CD4-positive, alpha-beta T cell treated with Interleukin-4 for 1 hour (primary cell): ENCODE measurements at regions not wholly inside any gene's neighbourhood (a gene's known extent, or its start where the extent isn't known, plus 50 kb on each side); places are given as distances from the start of the nearest gene placed in this dataset.

Source experiments
- DNase-seq, 2 donors: peaks; one replicate each; pipeline ENCODE4 v3.0.0-alpha.2; 2020 to 2022

DNA sequence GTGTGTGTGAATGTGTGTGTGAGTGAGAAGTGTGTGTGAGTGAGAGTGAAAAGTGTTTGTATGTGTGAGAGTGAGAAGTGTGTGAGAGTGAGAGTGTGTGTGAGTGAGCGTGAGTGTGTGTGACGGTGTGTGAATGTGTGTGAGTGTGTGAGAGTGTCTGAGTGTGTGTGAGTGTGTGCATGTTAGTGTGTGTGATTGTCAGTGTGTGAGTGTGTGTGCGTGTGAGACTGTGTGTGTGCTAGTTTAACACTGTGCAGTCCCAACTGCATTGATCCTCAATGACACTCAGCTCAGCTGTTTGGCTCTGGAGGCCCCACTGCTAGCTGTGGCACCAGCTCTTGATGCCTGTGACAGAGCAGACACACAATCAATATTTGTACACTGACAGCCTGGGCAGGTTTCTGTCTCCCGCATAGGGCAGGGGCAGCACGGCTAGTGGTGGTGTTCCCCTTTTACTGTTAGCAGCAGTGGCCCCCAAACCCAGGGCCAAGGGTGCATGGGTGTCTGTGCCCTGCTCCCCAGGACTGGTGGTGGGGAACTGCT lies 135.0 kb downstream of the INHBB start:
- no peak for DNase-seq

- no peak for DNase-seq
Measured at GRCh38 chr2:120481446-120482194, 135.7 kb downstream of the INHBB start.

DNA sequence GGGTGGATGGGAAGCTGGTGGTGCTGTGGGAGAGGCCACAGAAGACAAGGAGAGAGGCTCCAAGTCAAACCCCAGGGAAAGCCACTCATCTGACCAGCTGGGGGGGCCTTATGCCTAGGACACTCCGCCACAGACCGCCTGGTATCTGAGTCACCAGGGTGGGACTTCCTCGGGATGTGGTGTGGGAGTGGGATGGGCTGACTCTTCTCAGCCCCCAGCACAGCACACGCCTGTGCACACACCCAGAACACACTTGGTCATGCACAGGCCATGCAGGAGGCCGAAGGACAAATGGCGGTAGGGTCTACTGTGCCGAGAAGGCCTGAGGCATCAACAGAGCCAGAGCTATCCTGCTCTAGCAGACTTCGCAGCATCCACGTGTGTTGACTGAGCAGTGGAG lies 136.4 kb downstream of the INHBB start:
- DNase-seq = no peak

DNA sequence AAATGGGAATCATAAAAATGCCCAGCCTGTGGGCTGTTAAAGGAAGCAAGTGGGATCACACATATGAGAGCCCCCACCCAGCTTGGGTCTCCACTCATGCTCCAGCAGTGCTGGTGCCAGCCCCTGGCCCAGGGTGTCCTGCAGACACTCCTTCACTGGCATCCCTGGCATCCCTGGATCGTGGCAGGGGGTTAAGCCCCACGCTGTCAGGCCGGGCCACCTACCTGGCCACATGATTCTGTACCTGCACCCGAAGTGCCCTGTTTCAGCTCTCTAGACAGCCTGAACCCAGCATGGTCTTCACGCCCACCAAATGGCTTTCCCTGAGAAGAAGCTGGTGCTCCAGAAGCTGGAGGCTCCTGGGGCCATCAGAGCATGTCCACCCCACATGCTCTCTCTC lies 137.4 kb downstream of the INHBB start:
- DNase-seq = no peak

DNA sequence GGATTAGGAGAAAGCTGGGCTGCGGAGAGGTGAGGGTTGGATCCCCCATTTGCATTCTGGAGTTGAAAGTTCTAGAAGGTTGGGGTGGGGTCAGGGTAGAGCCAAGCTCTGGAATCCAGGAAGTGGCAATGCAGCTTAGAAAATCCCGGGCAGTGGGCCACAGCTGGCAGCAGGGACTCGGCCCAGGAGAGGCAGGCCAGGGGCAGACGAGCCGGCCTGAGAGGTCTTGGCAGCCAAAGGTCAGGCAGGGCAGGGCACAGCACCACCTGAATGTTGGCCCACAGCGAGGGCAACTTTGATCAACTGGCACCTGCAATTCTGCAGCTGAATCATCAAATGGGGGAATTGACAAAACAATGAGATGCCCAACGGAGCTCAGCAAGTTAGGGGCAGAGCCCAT lies 139.2 kb downstream of the INHBB start:
- DNase-seq = no peak

DNA sequence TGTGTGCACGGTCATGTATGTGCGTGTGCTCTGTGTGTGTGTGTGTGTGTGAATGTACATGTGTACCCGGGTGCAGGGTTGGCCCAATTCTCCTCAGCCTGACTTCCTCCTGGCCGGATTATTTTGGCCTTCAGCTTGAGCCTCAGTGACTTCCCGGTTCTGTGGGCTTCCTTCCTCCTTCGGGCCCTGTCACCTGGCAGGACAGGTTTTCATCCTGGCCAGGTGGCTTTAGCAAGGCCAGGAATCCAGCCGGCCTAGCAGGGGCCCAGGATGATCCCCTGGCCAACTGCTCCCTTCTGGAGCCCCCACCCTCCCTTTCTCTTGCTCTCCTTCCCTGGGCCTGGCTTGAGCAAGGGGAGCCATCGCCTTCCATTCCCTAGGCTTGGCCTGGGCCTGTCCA lies 140.5 kb downstream of the INHBB start:
- no peak for DNase-seq

DNA sequence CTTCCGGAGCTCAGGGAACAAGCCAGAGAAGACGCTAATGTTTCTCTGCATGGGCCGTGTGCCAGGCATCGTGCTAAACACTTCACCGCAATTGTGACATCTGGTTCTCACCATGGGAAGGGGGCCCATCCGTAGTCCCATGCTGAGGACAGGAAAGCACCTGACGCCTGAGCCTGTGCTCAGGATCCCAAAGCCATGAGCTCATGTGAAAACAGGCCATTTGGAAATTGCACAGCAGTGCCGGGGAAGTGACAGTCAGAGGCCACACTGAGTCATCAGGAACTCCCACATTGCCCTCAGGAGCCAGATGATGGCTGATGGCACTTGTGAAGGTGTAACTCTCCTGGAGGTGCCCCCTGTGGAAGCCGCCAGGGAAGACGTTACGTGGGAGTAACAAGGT lies 141.0 kb downstream of the INHBB start:
- no peak for DNase-seq

GRCh38 chr2:120488531-120488930 lies 142.6 kb downstream of the INHBB start:
- DNase-seq = no peak

GRCh38 chr2:120489023-120489422 lies 143.1 kb downstream of the INHBB start:
- no peak for DNase-seq

- DNase-seq = no peak
Measured at GRCh38 chr2:120490091-120490798, 144.3 kb downstream of the INHBB start.

DNA sequence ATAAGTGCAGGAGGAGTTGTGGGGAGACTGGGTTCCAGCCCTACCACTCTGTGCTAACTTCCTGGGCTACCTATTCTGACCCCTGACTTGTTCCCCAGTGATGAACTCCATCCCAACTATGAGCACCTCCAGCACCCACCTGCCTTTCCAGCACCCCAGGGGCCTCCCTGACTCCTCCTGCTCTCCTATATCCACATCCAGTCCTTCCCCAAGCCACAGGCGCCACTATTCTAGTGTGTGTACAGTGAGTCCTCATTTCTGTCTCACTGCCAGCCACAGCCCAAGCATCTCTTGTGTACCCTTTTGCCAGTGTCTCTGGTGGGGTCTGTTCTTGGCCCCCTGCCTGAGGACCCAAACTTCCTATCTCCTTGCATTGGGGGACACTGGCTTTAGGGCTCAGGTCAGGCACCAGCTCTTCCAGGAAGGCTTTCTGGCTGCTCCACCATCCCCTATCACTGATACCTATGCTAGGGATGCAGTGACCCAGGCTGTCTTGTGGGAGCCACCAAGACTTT lies 145.2 kb downstream of the INHBB start:
- DNase-seq = no peak

GRCh38 chr2:120493231-120493630 lies 147.3 kb downstream of the INHBB start:
- no peak for DNase-seq

- no peak for DNase-seq
Measured at GRCh38 chr2:120494446-120494845, 148.5 kb downstream of the INHBB start.

DNA sequence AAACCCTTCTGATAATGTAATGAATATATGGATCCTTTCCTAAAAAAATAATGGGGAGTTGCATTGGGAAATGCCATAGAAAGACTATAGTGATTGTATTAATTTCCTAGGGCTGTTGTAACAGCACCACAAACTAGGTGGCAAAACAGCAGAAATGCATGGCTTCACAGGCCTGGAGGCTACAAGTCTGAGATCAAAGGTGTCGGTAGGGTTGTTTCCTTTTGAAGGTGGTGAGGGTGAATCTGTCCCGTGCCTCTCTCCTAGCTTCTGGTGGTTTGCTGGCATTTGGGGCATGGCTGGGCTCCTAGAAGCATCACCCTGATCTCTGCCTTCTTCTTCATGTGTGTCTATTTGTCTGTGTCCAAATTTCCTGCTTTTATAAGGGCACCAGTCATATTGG lies 149.7 kb downstream of the INHBB start:
- no peak for DNase-seq

- no peak for DNase-seq
Measured at GRCh38 chr2:120496235-120496634, 150.3 kb downstream of the INHBB start.

- DNase-seq = no peak
Measured at GRCh38 chr2:120496759-120497158, 150.8 kb downstream of the INHBB start.

DNA sequence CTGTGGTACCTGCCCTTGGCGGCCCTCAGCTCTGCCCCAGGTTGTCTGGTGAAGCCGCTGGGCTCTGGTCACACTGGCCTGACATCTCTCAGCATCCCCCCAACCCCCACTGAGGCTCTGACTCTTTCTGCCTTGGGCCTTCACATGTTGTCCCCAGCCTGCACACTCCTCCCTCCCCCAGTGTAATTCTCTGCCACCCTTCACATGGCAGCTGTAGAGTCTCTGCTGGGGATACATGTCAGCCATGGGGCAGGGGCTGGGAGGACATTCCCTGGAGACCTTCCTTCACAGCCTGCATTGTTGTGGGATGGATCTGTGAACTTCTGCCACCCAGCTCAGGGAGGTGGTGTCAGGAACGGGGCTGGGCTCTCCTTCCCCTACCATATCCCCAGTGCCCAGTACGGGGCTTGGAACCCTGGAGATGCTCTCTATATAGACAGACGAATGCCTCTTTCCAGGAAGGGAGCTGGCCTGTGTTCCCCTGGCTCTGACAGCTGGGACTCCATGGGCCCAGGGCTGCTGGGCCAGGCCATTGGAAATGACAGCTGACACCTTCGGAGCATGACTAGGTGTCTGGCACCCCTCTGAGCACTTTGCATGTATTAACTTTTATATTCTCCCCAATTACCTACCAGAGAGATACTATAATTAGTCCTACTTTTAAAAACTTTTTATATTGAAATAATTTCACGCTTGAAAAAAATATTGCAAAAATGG lies 151.5 kb downstream of the INHBB start:
- DNase-seq = no peak

GRCh38 chr2:120498121-120498520 lies 152.2 kb downstream of the INHBB start:
- no peak for DNase-seq

DNA sequence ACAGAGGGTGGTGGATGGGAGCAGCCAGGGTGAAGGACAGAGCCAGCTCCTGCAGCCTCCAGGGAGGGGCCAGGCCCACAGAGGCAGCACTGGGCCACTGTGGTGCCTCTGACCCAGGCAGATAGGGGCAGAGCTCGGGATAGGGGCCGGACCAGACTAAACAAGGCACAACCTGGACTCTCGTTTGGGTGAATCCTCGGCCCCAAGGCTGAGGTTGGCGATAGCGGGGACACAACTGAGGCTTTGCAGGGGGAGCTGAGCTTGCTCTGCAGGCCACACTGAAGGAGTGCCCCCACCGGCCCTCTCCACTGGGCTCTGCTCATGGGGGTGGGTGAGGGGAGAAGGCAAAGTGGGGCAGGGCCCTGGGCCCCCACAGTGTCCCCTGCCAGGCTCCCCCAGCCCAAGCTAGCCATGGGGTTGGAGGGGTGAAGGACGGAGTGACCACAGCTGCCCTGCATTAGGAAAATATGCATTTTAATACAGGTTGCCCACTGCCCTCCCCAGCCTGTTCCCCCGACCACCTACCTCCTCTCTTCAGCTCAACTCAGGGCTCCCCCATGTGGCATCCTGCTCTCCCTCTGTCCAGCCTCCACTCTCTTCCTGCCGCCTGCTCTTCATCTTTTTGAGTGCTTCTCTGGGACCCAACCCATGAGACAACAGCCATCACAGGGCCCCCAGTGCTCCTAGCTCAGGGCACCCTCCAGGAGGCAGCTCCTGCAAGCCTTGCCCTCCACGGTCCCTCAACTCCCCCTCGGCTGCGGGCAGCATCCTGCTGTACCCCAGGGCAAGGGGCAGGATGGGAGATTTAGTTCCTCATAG lies 152.8 kb downstream of the INHBB start:
- no peak for DNase-seq

- DNase-seq = no peak
Measured at GRCh38 chr2:120499784-120500495, 154.0 kb downstream of the INHBB start.

- DNase-seq = no peak
Measured at GRCh38 chr2:120501591-120501990, 155.7 kb downstream of the INHBB start.

- DNase-seq = no peak
Measured at GRCh38 chr2:120502357-120502756, 156.4 kb downstream of the INHBB start.
